IMR-90 (cell line): ENCODE measurements at regions not wholly inside any gene's neighbourhood (a gene's known extent, or its start where the extent isn't known, plus 50 kb on each side); places are given as distances from the start of the nearest gene placed in this dataset.

Source experiments
- ATAC-seq: fragments of 200-7000 bp; cut with Tn5 transposase; 2 replicates; pipeline ENCODE4 v1.9.1; 2020; ENCODE audit warnings: low read depth, mild to moderate bottlenecking, moderate library complexity
- BruUV-seq: library from RNA; stranded (reverse); fragments of 400-500 nt; replicated peaks from 2 replicates; lab custom pipeline; 2021; lab: Mats Ljungman, UMichigan
- CTCF ChIA-PET: fragments of 300-600 bp; formaldehyde crosslinking; extraction: SDS; loops from one replicate; lab custom pipeline; 2021; ENCODE audit warnings: antibody characterized with exemption; lab: Yijun Ruan, JAX
- POLR2A ChIA-PET: fragments of 300-600 bp; sonication (Branson Sonifier 250); formaldehyde crosslinking; loops from one replicate; lab custom pipeline; 2022; ENCODE audit warnings: antibody characterized with exemption; ENCODE audit not compliant: unreplicated experiment; lab: Charles Lee
- DNase-seq: peaks from one replicate; pipeline ENCODE4 v3.0.0; 2013
- H2AFZ ChIP-seq: replicated peaks from 2 replicates; pipeline ENCODE3; 2013; ENCODE audit warnings: low read length, mild to moderate bottlenecking; ENCODE audit not compliant: poor library complexity
- H2AK5ac ChIP-seq: 2 replicates; pipeline ENCODE4 v1.6.1; 2013; ENCODE audit warnings: low read depth, low read length, inconsistent platforms
- H2AK9ac ChIP-seq: replicated peaks from 2 replicates; pipeline ENCODE3; 2013; ENCODE audit warnings: mild to moderate bottlenecking, low read depth, low read length, moderate library complexity; ENCODE audit not compliant: poor library complexity
- H2BK120ac ChIP-seq: 2 replicates; pipeline ENCODE4 v1.6.1; 2013; ENCODE audit warnings: low read depth, low read length, inconsistent platforms
- H2BK15ac ChIP-seq: 3 replicates; pipeline ENCODE4 v1.6.1; 2013; ENCODE audit warnings: low read depth, low read length, inconsistent platforms
- H2BK20ac ChIP-seq: 2 replicates; pipeline ENCODE4 v1.6.1; 2013; ENCODE audit warnings: low read depth, mild to moderate bottlenecking, inconsistent platforms, low read length, moderate library complexity
- H2BK5ac ChIP-seq: 2 replicates; pipeline ENCODE4 v1.6.1; 2013; ENCODE audit warnings: mild to moderate bottlenecking, low read depth, low read length, inconsistent platforms; ENCODE audit not compliant: poor library complexity, severe bottlenecking
- H3K14ac ChIP-seq: replicated peaks from 2 replicates; pipeline ENCODE4 v1.6.1; 2013; ENCODE audit warnings: low read depth, low read length, inconsistent platforms
- H3K18ac ChIP-seq: 2 replicates; pipeline ENCODE4 v1.6.1; 2013; ENCODE audit warnings: low read depth, low read length, control low read depth
- H3K23ac ChIP-seq: 2 replicates; pipeline ENCODE4 v1.6.1; 2013; ENCODE audit warnings: low read depth, low read length, inconsistent platforms
- H3K27ac ChIP-seq: 2 replicates; pipeline ENCODE4 v1.5.1; 2013; ENCODE audit warnings: mild to moderate bottlenecking, control low read depth, low read length; ENCODE audit not compliant: insufficient read depth
- H3K27me3 ChIP-seq: 2 replicates; pipeline ENCODE4 v1.6.1; 2013; ENCODE audit warnings: low read length; ENCODE audit not compliant: control insufficient read depth, insufficient read depth
- H3K36me3 ChIP-seq: 2 replicates; pipeline ENCODE4 v1.6.1; 2013; ENCODE audit warnings: low read length, mixed read lengths; ENCODE audit not compliant: control insufficient read depth, insufficient read depth
- H3K4ac ChIP-seq: 2 replicates; pipeline ENCODE4 v1.6.1; 2013; ENCODE audit warnings: low read depth, low read length, inconsistent platforms
- H3K4me1 ChIP-seq: 2 replicates; pipeline ENCODE4 v1.6.1; 2013; ENCODE audit warnings: low read length, mixed read lengths; ENCODE audit not compliant: control insufficient read depth, insufficient read depth
- H3K4me2 ChIP-seq: 2 replicates; pipeline ENCODE4 v1.6.1; 2013; ENCODE audit warnings: low read depth, mild to moderate bottlenecking, control low read depth, low read length, moderate library complexity
- H3K4me3 ChIP-seq: 2 replicates; pipeline ENCODE4 v1.5.1; 2013; ENCODE audit warnings: low read depth, mild to moderate bottlenecking, control low read depth, low read length, moderate library complexity; ENCODE audit not compliant: insufficient read depth
- H3K56ac ChIP-seq: 2 replicates; pipeline ENCODE4 v1.6.1; 2013; ENCODE audit warnings: low read length, inconsistent platforms; ENCODE audit not compliant: insufficient read depth; ENCODE audit errors: extremely low read depth
- H3K79me1 ChIP-seq, 2 experiments: 2 replicates each; pipeline ENCODE4 v1.6.1; 2013; ENCODE audit warnings: low read length in 2 of 2, inconsistent platforms in 1 of 2, low read depth in 1 of 2
- H3K9ac ChIP-seq: 2 replicates; pipeline ENCODE4 v1.6.1; 2013; ENCODE audit warnings: low read depth, low read length, control low read depth
- H3K9me1 ChIP-seq: 2 replicates; pipeline ENCODE4 v1.6.1; 2013; ENCODE audit warnings: low read length, inconsistent platforms; ENCODE audit not compliant: insufficient read depth
- H3K9me3 ChIP-seq: 2 replicates; pipeline ENCODE4 v1.6.1; 2013; ENCODE audit warnings: low read length; ENCODE audit not compliant: control insufficient read depth, insufficient read depth
- H4K20me1 ChIP-seq: 2 replicates; pipeline ENCODE4 v1.6.1; 2013; ENCODE audit warnings: low read length, inconsistent platforms; ENCODE audit not compliant: insufficient read depth
- H4K5ac ChIP-seq: 2 replicates; pipeline ENCODE4 v1.6.1; 2013; ENCODE audit warnings: mild to moderate bottlenecking, low read depth, low read length, control low read depth
- H4K8ac ChIP-seq, 2 experiments: 2 replicates each; pipeline ENCODE4 v1.6.1; 2013; ENCODE audit warnings: low read depth in 2 of 2, low read length in 2 of 2, control low read depth in 1 of 2, inconsistent platforms in 1 of 2
- H4K91ac ChIP-seq: 2 replicates; pipeline ENCODE4 v1.6.1; 2013; ENCODE audit warnings: low read depth, low read length, inconsistent platforms; ENCODE audit not compliant: insufficient read depth
- BHLHE40 ChIP-seq: fragments of 150-350 bp; IDR thresholded peaks from 2 replicates; pipeline ENCODE4 v1.6.1; 2016; ENCODE audit warnings: mild to moderate bottlenecking, low read depth, low read length
- CEBPB ChIP-seq: IDR thresholded peaks from 2 replicates; pipeline ENCODE4 v1.6.1; 2012; ENCODE audit warnings: low read depth, low read length, improper control_type of control experiment
- CHD1 ChIP-seq: IDR thresholded peaks from 2 replicates; pipeline ENCODE4 v1.6.1; 2012; ENCODE audit warnings: low read depth, low read length, improper control_type of control experiment
- CTCF ChIP-seq: conservative IDR thresholded peaks from 2 replicates; pipeline ENCODE4 v1.5.1; 2012; ENCODE audit warnings: mild to moderate bottlenecking, low read depth, low read length, improper control_type of control experiment
- ELK1 ChIP-seq: fragments of 150-350 bp; IDR thresholded peaks from 2 replicates; pipeline ENCODE4 v1.6.1; 2016; ENCODE audit warnings: low read depth, mild to moderate bottlenecking, low read length, moderate library complexity, borderline replicate concordance
- FOS ChIP-seq: fragments of 150-350 bp; IDR thresholded peaks from 2 replicates; pipeline ENCODE4 v1.6.1; 2016; ENCODE audit warnings: low read depth, low read length
- MAFK ChIP-seq: IDR thresholded peaks from 2 replicates; pipeline ENCODE4 v1.6.1; 2012; ENCODE audit warnings: low read depth, low read length, improper control_type of control experiment
- MAZ ChIP-seq: IDR thresholded peaks from 2 replicates; pipeline ENCODE4 v1.6.1; 2012; ENCODE audit warnings: low read depth, mild to moderate bottlenecking, low read length, improper control_type of control experiment, moderate library complexity, borderline replicate concordance
- MXI1 ChIP-seq: IDR thresholded peaks from 2 replicates; pipeline ENCODE4 v1.6.1; 2012; ENCODE audit warnings: low read depth, mild to moderate bottlenecking, low read length, moderate library complexity, borderline replicate concordance
- NFE2L2 ChIP-seq: fragments of 150-350 bp; IDR thresholded peaks from 2 replicates; pipeline ENCODE4 v1.6.1; 2016; ENCODE audit warnings: low read depth, mild to moderate bottlenecking, low read length
- POLR2A ChIP-seq: IDR thresholded peaks from 2 replicates; pipeline ENCODE4 v1.6.1; 2012; ENCODE audit warnings: mild to moderate bottlenecking, low read depth, low read length
- RAD21 ChIP-seq: IDR thresholded peaks from 2 replicates; pipeline ENCODE4 v1.6.1; 2012; ENCODE audit warnings: low read length, improper control_type of control experiment
- RCOR1 ChIP-seq: IDR thresholded peaks from 2 replicates; pipeline ENCODE4 v1.6.1; 2012; ENCODE audit warnings: mild to moderate bottlenecking, low read length, improper control_type of control experiment; ENCODE audit not compliant: insufficient replicate concordance
- RFX5 ChIP-seq: IDR thresholded peaks from 2 replicates; pipeline ENCODE4 v1.8.0; 2012; ENCODE audit warnings: low read depth, mild to moderate bottlenecking, low read length, moderate library complexity
- SMC3 ChIP-seq: fragments of 150-350 bp; IDR thresholded peaks from 2 replicates; pipeline ENCODE4 v1.6.1; 2016; ENCODE audit warnings: low read depth, mild to moderate bottlenecking, antibody characterized with exemption, low read length, moderate library complexity
- USF2 ChIP-seq: fragments of 150-350 bp; IDR thresholded peaks from 2 replicates; pipeline ENCODE4 v1.6.1; 2017; ENCODE audit warnings: mild to moderate bottlenecking, antibody characterized with exemption, low read length, low read depth
- dilution Hi-C: fragments of 300-500 bp; cut with HindIII; formaldehyde crosslinking; loops from one replicate; pipeline ENCODE4 v1.14.3; 2018; ENCODE audit warnings: low sequenced_read_pairs; ENCODE audit not compliant: unreplicated experiment
- in situ Hi-C: fragments of 300-500 bp; cut with MboI; formaldehyde crosslinking; loops from 3 replicates; pipeline ENCODE4 v1.14.3; 2019; ENCODE audit warnings: low sequenced_read_pairs, inconsistent platforms, mixed read lengths
- intact Hi-C: fragments of 100-400 bp; cut with micrococcal nuclease; formaldehyde crosslinking; loops from 2 replicates; pipeline ENCODE4 v1.10.0; 2022

GRCh38 chr12:115396567-115396966, 712.6 kb upstream of the TBX3 start:
- Histone ChIP-seq H2AFZ (no peak overlapping the region), H3K79me1 (no peaks in the 10 kb centered on the region), H3K27me3 (no peaks in the 10 kb centered on the region), H4K8ac (no peak overlapping the region), H2BK20ac (no peak overlapping the region), H2BK15ac (no peak overlapping the region), H3K4me2 (no peak overlapping the region), H3K36me3 (no peaks in the 10 kb centered on the region), H3K14ac (no peak overlapping the region), H2AK9ac (no peak overlapping the region), H3K23ac (no peak overlapping the region), H4K91ac (no peak overlapping the region), H2AK5ac (no peak overlapping the region), H3K27ac (no peak overlapping the region), H2BK120ac (no peak overlapping the region), H3K4ac (no peak overlapping the region), H3K56ac (no peak overlapping the region), H3K9ac (no peak overlapping the region), H4K20me1 (no peaks in the 10 kb centered on the region), H2BK5ac (no peak overlapping the region), H3K18ac (no peak overlapping the region), H3K4me3 (no peak overlapping the region), H3K4me1 (peaks cover 4% of the 10 kb centered on the region), H4K5ac (no peak overlapping the region), H3K9me1 (no peaks in the 10 kb centered on the region), H3K9me3 (peaks cover 6% of the 10 kb centered on the region)
- CTCF ChIA-PET = interaction anchor here (1.8 kb wide), 1 partner anchor 712 kb away, joined by 4 read pairs; the partner anchor contains the start of gene TBX3
- ATAC-seq = no peak
- POLR2A ChIA-PET = interaction anchor here (0.6 kb wide), 1 partner anchor 373 kb away, joined by 3 read pairs; no protein-coding TSS in a partner anchor
- DNase-seq = no peak
- dilution Hi-C loops (no loop called here), intact Hi-C loops (no loop called here), in situ Hi-C loops (no loop called here)
- no TSS peak for BruUV-seq
- TF ChIP-seq USF2 (no peak), RCOR1 (no peak), BHLHE40 (no peak), SMC3 (no peak), FOS (no peak), MAZ (no peak), NFE2L2 (no peak), POLR2A (no peak), CHD1 (no peak), CEBPB (no peak), ELK1 (no peak), RFX5 (no peak), MAFK (no peak), CTCF (no peak), RAD21 (no peak), MXI1 (no peak)
